PC-3 (cell line): ENCODE measurements at regions not wholly inside any gene's neighbourhood (a gene's known extent, or its start where the extent isn't known, plus 50 kb on each side); places are given as distances from the start of the nearest gene placed in this dataset.

ENCODE experiments used
- CTCF ChIP-seq: fragments of 300-600 bp; sonication (generic); conservative IDR thresholded peaks from 2 replicates; pipeline ENCODE4 v1.5.1; 2017; ENCODE audit warnings: antibody characterized with exemption, low read depth, mild to moderate bottlenecking, low read length
- EZH2 ChIP-seq: fragments of 300-600 bp; sonication (generic); IDR thresholded peaks from one replicate; pipeline ENCODE4 v1.6.1; 2017; ENCODE audit warnings: antibody characterized with exemption, mild to moderate bottlenecking, low read length; ENCODE audit not compliant: unreplicated experiment
- EZH2phosphoT487 ChIP-seq: fragments of 300-600 bp; sonication (generic); IDR thresholded peaks from 2 replicates; pipeline ENCODE4 v1.6.1; 2018; ENCODE audit warnings: mild to moderate bottlenecking, antibody characterized with exemption, low read length, borderline replicate concordance

- no peak for TF ChIP-seq CTCF
- TF ChIP-seq EZH2, result no peak
- no peak for TF ChIP-seq EZH2phosphoT487
Observed at GRCh38 chr10:123606006-123606405, 60.1 kb upstream of the GPR26 start.
